ENCODE measurements at regions not wholly inside any gene's neighbourhood (a gene's known extent, or its start where the extent isn't known, plus 50 kb on each side); places are given as distances from the start of the nearest gene placed in this dataset.
A peak's percentile ranks its signal among the peaks of the same experiment; 100 is the strongest.
"Not testable (repeated sequence)": the region's sequence is repeated elsewhere in the genome, so short reads cannot be mapped to it uniquely, and the experiment has no call there.

GRCh38 chrX:3550871-3551270, 162.6 kb downstream of the PRKX start:
- no peaks in the 10 kb centered on the region for H3K27me3 ChIP-seq (ENCODE audit: insufficient read depth, low read length)
- H3K36me3 ChIP-seq (ENCODE audit: insufficient read depth, low read length), result no peaks in the 10 kb centered on the region
- no peaks in the 10 kb centered on the region for H3K4me1 ChIP-seq (ENCODE audit: control insufficient read depth, insufficient read depth, low read length, unreplicated experiment)
- no peaks in the 10 kb centered on the region for H3K79me2 ChIP-seq (ENCODE audit: control insufficient read depth, insufficient read depth, low read length, unreplicated experiment)
- H2AFZ ChIP-seq (ENCODE audit: low read length, unreplicated experiment), result no peak overlapping the region
- H3K27ac ChIP-seq (ENCODE audit: low read depth, low read length), result no peak overlapping the region
- no peak overlapping the region for H3K4me3 ChIP-seq (ENCODE audit: low read depth, low read length)

DNA sequence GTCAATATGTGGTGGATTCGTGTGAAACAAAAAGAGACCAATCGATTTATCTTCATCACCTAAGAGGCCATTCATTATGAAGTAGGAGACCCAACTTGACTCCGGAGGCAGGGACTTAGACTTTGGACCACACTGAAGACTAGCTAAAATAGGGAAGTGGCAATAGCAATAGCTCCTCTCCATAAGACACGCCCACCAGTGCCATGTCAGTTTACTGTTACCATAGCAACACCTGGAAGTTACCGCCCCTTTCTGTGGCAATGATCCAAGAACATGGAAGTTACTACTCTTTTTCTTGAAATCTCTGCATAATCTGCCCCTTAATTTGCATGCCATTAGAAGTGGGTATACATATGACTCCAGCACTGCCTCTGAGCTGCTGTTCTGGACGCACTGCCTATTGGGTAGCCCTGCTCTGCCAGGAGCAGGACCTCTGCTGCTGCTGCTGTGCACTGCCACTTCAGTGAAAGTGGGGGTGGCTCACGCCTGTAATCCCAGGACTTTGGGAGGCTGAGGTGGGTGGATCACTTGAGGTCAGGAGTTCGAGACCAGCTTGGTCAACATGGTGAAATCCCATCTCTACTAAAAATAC, 163.2 kb downstream of the PRKX start:
- H3K79me2 ChIP-seq (ENCODE audit: control insufficient read depth, insufficient read depth, low read length, unreplicated experiment), result no peaks in the 10 kb centered on the region
- no peak overlapping the region for H2AFZ ChIP-seq (ENCODE audit: low read length, unreplicated experiment)
- no peaks in the 10 kb centered on the region for H3K4me1 ChIP-seq (ENCODE audit: control insufficient read depth, insufficient read depth, low read length, unreplicated experiment)
- no peak overlapping the region for H3K4me3 ChIP-seq (ENCODE audit: low read depth, low read length)
- H3K27me3 ChIP-seq (ENCODE audit: insufficient read depth, low read length), result no peaks in the 10 kb centered on the region
- H3K27ac ChIP-seq (ENCODE audit: low read depth, low read length), result no peak overlapping the region
- H3K36me3 ChIP-seq (ENCODE audit: insufficient read depth, low read length), result no peaks in the 10 kb centered on the region

DNA sequence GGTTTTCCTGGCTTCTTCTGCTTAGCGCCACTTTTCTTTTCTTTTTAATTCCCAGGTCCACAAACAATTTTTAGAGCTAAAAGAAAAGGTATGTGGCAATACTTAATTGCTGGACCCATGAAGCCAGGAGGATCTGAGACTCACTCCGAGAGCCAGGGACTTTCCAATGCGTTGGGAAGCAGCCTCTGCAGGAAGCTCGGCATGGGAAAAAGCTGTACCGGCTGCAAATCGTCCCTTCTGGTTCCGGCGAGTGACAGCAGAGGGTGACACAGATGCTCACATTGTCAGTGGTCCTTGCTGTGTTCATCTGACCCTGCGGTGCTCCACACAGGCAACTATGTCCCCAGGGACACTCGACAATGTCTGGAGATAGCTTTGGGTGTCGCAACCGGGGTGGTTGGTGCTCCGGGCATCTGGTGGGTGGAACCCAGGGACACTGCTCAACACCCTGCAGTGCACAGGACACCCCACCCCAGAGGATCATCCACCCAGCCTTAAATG, 164.0 kb downstream of the PRKX start:
- Histone ChIP-seq H3K27me3 (ENCODE audit: insufficient read depth, low read length) (no peaks in the 10 kb centered on the region), H3K36me3 (ENCODE audit: insufficient read depth, low read length) (no peaks in the 10 kb centered on the region), H3K27ac (ENCODE audit: low read depth, low read length) (peak overlapping the region; percentile 55; the same call in 1 of the 2 replicates), H3K79me2 (ENCODE audit: control insufficient read depth, insufficient read depth, low read length, unreplicated experiment) (no peaks in the 10 kb centered on the region), H3K4me3 (ENCODE audit: low read depth, low read length) (peak overlapping the region; percentile 76), H2AFZ (ENCODE audit: low read length, unreplicated experiment) (peak overlapping the region; percentile 87), H3K4me1 (ENCODE audit: control insufficient read depth, insufficient read depth, low read length, unreplicated experiment) (no peaks in the 10 kb centered on the region)

DNA sequence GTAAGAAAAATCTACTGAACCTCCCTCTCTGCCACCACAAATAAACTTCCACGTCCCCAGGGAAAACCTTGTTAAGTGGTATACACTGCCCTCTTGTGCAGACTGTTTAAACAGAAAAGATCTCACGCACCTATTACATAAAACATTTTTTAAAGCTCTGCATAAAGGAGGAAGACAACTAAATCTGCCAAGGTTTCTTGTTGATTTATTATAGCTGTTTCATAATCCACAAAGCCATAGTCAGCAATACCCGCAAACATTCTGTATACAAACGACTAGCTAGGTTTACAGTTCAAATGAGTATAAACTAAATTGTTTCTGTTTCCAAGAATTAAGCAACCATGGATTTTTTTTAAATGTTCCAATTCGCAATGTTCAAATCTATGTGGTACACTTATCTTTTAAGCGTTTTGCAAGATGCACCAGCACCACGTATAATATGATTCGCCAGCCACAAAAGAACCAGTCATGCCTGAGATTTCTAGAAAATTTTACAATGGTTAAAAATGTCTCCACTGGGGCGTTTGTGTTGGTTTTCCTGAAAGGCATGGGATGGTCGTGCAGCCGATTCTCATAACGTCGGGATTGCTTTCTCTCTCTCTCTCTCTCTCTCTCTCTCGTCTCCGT, 164.6 kb downstream of the PRKX start:
- Histone ChIP-seq H3K4me1 (ENCODE audit: control insufficient read depth, insufficient read depth, low read length, unreplicated experiment) (no peaks in the 10 kb centered on the region), H3K36me3 (ENCODE audit: insufficient read depth, low read length) (no peaks in the 10 kb centered on the region), H3K79me2 (ENCODE audit: control insufficient read depth, insufficient read depth, low read length, unreplicated experiment) (no peaks in the 10 kb centered on the region), H3K27me3 (ENCODE audit: insufficient read depth, low read length) (no peaks in the 10 kb centered on the region), H3K4me3 (ENCODE audit: low read depth, low read length) (peak overlapping the region; percentile 76), H2AFZ (ENCODE audit: low read length, unreplicated experiment) (peak overlapping the region; percentile 87), H3K27ac (ENCODE audit: low read depth, low read length) (peak overlapping the region; percentile 55; the same call in 1 of the 2 replicates)

DNA sequence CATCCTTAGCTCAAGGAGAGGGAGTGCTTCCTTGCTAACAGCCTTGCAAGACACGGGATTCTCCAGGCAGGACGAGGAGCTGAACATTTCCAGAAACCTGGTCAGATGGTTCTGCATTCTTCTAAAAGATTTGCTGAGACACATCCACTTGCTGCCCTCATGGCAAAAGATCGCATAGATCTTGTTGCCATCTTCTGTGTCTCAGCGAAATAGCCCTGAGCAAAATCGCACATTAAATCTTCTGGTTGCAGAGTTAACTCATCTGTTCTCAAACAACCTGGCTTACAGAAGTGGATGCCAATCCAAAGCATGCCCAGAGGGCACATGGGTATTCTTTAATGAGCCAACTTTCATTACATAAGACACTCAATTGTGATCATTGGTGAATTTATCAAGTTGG, 167.5 kb downstream of the PRKX start:
- Histone ChIP-seq H2AFZ (ENCODE audit: low read length, unreplicated experiment) (no peak overlapping the region), H3K27ac (ENCODE audit: low read depth, low read length) (no peak overlapping the region), H3K4me3 (ENCODE audit: low read depth, low read length) (no peak overlapping the region), H3K36me3 (ENCODE audit: insufficient read depth, low read length) (no peaks in the 10 kb centered on the region), H3K4me1 (ENCODE audit: control insufficient read depth, insufficient read depth, low read length, unreplicated experiment) (no peaks in the 10 kb centered on the region), H3K27me3 (ENCODE audit: insufficient read depth, low read length) (no peaks in the 10 kb centered on the region), H3K79me2 (ENCODE audit: control insufficient read depth, insufficient read depth, low read length, unreplicated experiment) (no peaks in the 10 kb centered on the region)

- H3K27me3 ChIP-seq (ENCODE audit: insufficient read depth, low read length), result no peaks in the 10 kb centered on the region
- no peaks in the 10 kb centered on the region for H3K79me2 ChIP-seq (ENCODE audit: control insufficient read depth, insufficient read depth, low read length, unreplicated experiment)
- H3K27ac ChIP-seq (ENCODE audit: low read depth, low read length), result no peak overlapping the region
- no peaks in the 10 kb centered on the region for H3K4me1 ChIP-seq (ENCODE audit: control insufficient read depth, insufficient read depth, low read length, unreplicated experiment)
- H3K4me3 ChIP-seq (ENCODE audit: low read depth, low read length), result no peak overlapping the region
- no peak overlapping the region for H2AFZ ChIP-seq (ENCODE audit: low read length, unreplicated experiment)
- no peaks in the 10 kb centered on the region for H3K36me3 ChIP-seq (ENCODE audit: insufficient read depth, low read length)
Observed at GRCh38 chrX:3541336-3541735, 172.1 kb downstream of the PRKX start.

- Histone ChIP-seq H3K4me3 (ENCODE audit: low read depth, low read length) (no peak overlapping the region), H3K4me1 (ENCODE audit: control insufficient read depth, insufficient read depth, low read length, unreplicated experiment) (no peaks in the 10 kb centered on the region), H3K79me2 (ENCODE audit: control insufficient read depth, insufficient read depth, low read length, unreplicated experiment) (no peaks in the 10 kb centered on the region), H3K27me3 (ENCODE audit: insufficient read depth, low read length) (no peaks in the 10 kb centered on the region), H3K27ac (ENCODE audit: low read depth, low read length) (no peak overlapping the region), H3K36me3 (ENCODE audit: insufficient read depth, low read length) (no peaks in the 10 kb centered on the region), H2AFZ (ENCODE audit: low read length, unreplicated experiment) (no peak overlapping the region)
Observed at GRCh38 chrX:3540105-3540504, 173.3 kb downstream of the PRKX start.

GRCh38 chrX:3532581-3533085, 180.8 kb downstream of the PRKX start:
- H3K36me3 ChIP-seq (ENCODE audit: insufficient read depth, low read length), result no peaks in the 10 kb centered on the region
- no peaks in the 10 kb centered on the region for H3K4me1 ChIP-seq (ENCODE audit: control insufficient read depth, insufficient read depth, low read length, unreplicated experiment)
- no peaks in the 10 kb centered on the region for H3K79me2 ChIP-seq (ENCODE audit: control insufficient read depth, insufficient read depth, low read length, unreplicated experiment)
- no peak overlapping the region for H2AFZ ChIP-seq (ENCODE audit: low read length, unreplicated experiment)
- H3K4me3 ChIP-seq (ENCODE audit: low read depth, low read length), result no peak overlapping the region
- no peaks in the 10 kb centered on the region for H3K27me3 ChIP-seq (ENCODE audit: insufficient read depth, low read length)
- no peak overlapping the region for H3K27ac ChIP-seq (ENCODE audit: low read depth, low read length)

- not testable (repeated sequence) for H2AFZ ChIP-seq (ENCODE audit: low read length, unreplicated experiment); H3K36me3 ChIP-seq (ENCODE audit: insufficient read depth, low read length); H3K79me2 ChIP-seq (ENCODE audit: control insufficient read depth, insufficient read depth, low read length, unreplicated experiment); H3K4me1 ChIP-seq (ENCODE audit: control insufficient read depth, insufficient read depth, low read length, unreplicated experiment); H3K27ac ChIP-seq (ENCODE audit: low read depth, low read length); H3K4me3 ChIP-seq (ENCODE audit: low read depth, low read length); H3K27me3 ChIP-seq (ENCODE audit: insufficient read depth, low read length)
Observed at GRCh38 chrX:3531435-3531834, 182.0 kb downstream of the PRKX start.

DNA sequence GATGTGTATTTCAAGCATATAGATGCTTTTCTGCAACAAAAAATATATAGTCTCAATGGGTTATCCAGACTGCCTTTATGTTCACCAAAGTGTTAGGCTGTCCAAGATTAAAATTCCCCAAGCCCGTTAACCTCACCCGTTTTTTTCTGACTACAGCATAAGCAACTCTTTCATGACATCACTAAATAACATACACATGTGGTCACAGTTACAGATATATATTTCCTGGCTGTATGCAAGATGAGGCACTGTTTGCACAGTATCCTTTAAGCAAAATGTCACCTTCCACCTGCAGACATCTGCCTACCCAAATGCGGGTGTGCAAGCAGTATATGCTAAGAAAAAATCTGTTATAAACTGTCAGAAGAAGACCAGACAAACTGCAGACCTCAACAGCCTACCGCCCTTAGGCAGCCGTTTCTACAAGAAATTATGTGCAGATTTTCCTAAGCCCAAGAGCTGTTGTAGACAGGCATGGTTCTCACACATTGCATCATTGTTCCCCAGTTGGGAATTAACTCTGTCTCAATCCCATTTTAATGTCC, 183.1 kb upstream of the MXRA5 start:
- no peak overlapping the region for H3K27ac ChIP-seq (ENCODE audit: low read depth, low read length)
- no peak overlapping the region for H2AFZ ChIP-seq (ENCODE audit: low read length, unreplicated experiment)
- no peak overlapping the region for H3K4me3 ChIP-seq (ENCODE audit: low read depth, low read length)
- H3K4me1 ChIP-seq (ENCODE audit: control insufficient read depth, insufficient read depth, low read length, unreplicated experiment), result peaks cover 18% of the 10 kb centered on the region
- no peaks in the 10 kb centered on the region for H3K36me3 ChIP-seq (ENCODE audit: insufficient read depth, low read length)
- H3K79me2 ChIP-seq (ENCODE audit: control insufficient read depth, insufficient read depth, low read length, unreplicated experiment), result no peaks in the 10 kb centered on the region
- H3K27me3 ChIP-seq (ENCODE audit: insufficient read depth, low read length), result no peaks in the 10 kb centered on the region

DNA sequence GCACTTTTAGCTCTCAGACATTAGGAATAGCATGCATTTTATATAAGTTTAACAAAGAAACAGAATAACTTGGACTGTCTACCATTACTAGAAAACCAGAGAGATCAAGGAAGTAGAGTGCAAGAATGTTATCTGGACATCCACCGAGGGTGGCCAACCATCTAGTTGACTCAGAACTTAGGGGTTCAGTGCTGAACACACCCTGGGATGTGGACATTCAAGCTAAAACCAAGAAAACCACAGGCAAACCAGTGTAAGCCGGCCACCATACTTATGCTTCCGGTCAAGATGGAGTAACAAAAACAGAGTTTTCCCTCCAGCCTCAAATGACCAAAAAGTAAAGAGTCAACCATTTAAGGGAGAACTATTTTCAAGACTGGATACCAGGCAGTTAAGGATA, 181.4 kb upstream of the MXRA5 start:
- Histone ChIP-seq H3K36me3 (ENCODE audit: insufficient read depth, low read length) (no peaks in the 10 kb centered on the region), H3K4me1 (ENCODE audit: control insufficient read depth, insufficient read depth, low read length, unreplicated experiment) (peaks cover 18% of the 10 kb centered on the region), H3K27ac (ENCODE audit: low read depth, low read length) (no peak overlapping the region), H3K4me3 (ENCODE audit: low read depth, low read length) (no peak overlapping the region), H2AFZ (ENCODE audit: low read length, unreplicated experiment) (no peak overlapping the region), H3K27me3 (ENCODE audit: insufficient read depth, low read length) (no peaks in the 10 kb centered on the region), H3K79me2 (ENCODE audit: control insufficient read depth, insufficient read depth, low read length, unreplicated experiment) (no peaks in the 10 kb centered on the region)
